Fibroblast of lung (primary cell): ENCODE measurements at regions not wholly inside any gene's neighbourhood (a gene's known extent, or its start where the extent isn't known, plus 50 kb on each side); places are given as distances from the start of the nearest gene placed in this dataset.

Experiments used
- DNase-seq, 2 donors: peaks; one replicate each; pipeline versions ENCODE4 v3.0.0 to v3.0.0-alpha.2; 2010; ENCODE audit warnings: low read depth in 2 of 2
- H2AFZ ChIP-seq: 2 replicates; pipeline ENCODE4 v1.5.1; 2012; ENCODE audit warnings: low read length, control low read depth, inconsistent platforms
- H3K27ac ChIP-seq: 2 replicates; pipeline ENCODE4 v1.5.1; 2011; ENCODE audit warnings: low read length, control low read depth; ENCODE audit not compliant: insufficient read depth
- H3K27me3 ChIP-seq: 2 replicates; pipeline ENCODE4 v1.5.1; 2011; ENCODE audit warnings: mild to moderate bottlenecking, low read length; ENCODE audit not compliant: control insufficient read depth, insufficient read depth
- H3K36me3 ChIP-seq: 2 replicates; pipeline ENCODE4 v1.5.1; 2011; ENCODE audit warnings: low read length; ENCODE audit not compliant: control insufficient read depth, insufficient read depth
- H3K4me1 ChIP-seq: 2 replicates; pipeline ENCODE4 v1.5.1; 2011; ENCODE audit warnings: low read length; ENCODE audit not compliant: control insufficient read depth, insufficient read depth; ENCODE audit errors: extremely low read depth
- H3K4me2 ChIP-seq: 2 replicates; pipeline ENCODE4 v1.5.1; 2011; ENCODE audit warnings: low read length, control low read depth; ENCODE audit not compliant: insufficient read depth; ENCODE audit errors: extremely low read depth
- H3K4me3 ChIP-seq, 4 experiments: fragments of 200-600 bp in 1 of 4; sonication (generic) in 1 of 4; replicated peaks in 1 of 4; 2 replicates each; pipeline ENCODE4 v1.5.1; 2011 to 2016; ENCODE audit warnings: low read length in 4 of 4, low read depth in 3 of 4, mild to moderate bottlenecking in 3 of 4, control low read depth in 2 of 4, inconsistent platforms in 1 of 4, mixed read lengths in 1 of 4; ENCODE audit not compliant: insufficient read depth in 1 of 4; ENCODE audit errors: control extremely low read depth in 1 of 4
- H3K79me2 ChIP-seq: 2 replicates; pipeline ENCODE4 v1.5.1; 2012; ENCODE audit warnings: mild to moderate bottlenecking, low read length, inconsistent platforms; ENCODE audit not compliant: control insufficient read depth, insufficient read depth
- H3K9ac ChIP-seq: 2 replicates; pipeline ENCODE4 v1.5.1; 2011; ENCODE audit warnings: mild to moderate bottlenecking, low read length, control low read depth; ENCODE audit not compliant: insufficient read depth
- H3K9me3 ChIP-seq: 2 replicates; pipeline ENCODE4 v1.5.1; 2012; ENCODE audit warnings: low read depth, low read length; ENCODE audit not compliant: control insufficient read depth, insufficient read depth
- H4K20me1 ChIP-seq: 2 replicates; pipeline ENCODE4 v1.5.1; 2011; ENCODE audit warnings: low read length; ENCODE audit not compliant: control insufficient read depth, insufficient read depth; ENCODE audit errors: extremely low read depth
- EZH2 ChIP-seq: IDR thresholded peaks from 2 replicates; pipeline ENCODE4 v1.5.1; 2012; ENCODE audit warnings: low read length, control low read depth, mild to moderate bottlenecking; ENCODE audit errors: missing control alignments
- TF ChIP-seq, protein P1 (sequence below), 2 donors: IDR thresholded peaks in 1 of 2; conservative IDR thresholded peaks in 1 of 2; 1 replicate in 1 of 2; 2 replicates in 1 of 2; pipeline ENCODE4 v1.5.1; 2011 to 2012; ENCODE audit warnings: low read length in 2 of 2, control low read depth in 1 of 2, inconsistent platforms in 1 of 2, low read depth in 1 of 2, mild to moderate bottlenecking in 1 of 2

GRCh38 chr12:76190299-76190698, 105.8 kb upstream of the NAP1L1 start:
- no peak overlapping the region for H3K4me2 ChIP-seq
- H3K27me3 ChIP-seq: no peaks in the 10 kb centered on the region
- no peak overlapping the region for H3K9ac ChIP-seq
- no peaks in the 10 kb centered on the region for H3K79me2 ChIP-seq
- H4K20me1 ChIP-seq: no peaks in the 10 kb centered on the region
- no peak for DNase-seq
- H3K4me3 ChIP-seq: no peak overlapping the region
- no peak for TF ChIP-seq EZH2
- TF ChIP-seq, protein P1, sequence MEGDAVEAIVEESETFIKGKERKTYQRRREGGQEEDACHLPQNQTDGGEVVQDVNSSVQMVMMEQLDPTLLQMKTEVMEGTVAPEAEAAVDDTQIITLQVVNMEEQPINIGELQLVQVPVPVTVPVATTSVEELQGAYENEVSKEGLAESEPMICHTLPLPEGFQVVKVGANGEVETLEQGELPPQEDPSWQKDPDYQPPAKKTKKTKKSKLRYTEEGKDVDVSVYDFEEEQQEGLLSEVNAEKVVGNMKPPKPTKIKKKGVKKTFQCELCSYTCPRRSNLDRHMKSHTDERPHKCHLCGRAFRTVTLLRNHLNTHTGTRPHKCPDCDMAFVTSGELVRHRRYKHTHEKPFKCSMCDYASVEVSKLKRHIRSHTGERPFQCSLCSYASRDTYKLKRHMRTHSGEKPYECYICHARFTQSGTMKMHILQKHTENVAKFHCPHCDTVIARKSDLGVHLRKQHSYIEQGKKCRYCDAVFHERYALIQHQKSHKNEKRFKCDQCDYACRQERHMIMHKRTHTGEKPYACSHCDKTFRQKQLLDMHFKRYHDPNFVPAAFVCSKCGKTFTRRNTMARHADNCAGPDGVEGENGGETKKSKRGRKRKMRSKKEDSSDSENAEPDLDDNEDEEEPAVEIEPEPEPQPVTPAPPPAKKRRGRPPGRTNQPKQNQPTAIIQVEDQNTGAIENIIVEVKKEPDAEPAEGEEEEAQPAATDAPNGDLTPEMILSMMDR (conservative IDR thresholded peaks at IDR 0.05 in 1 of 2, IDR thresholded peaks at IDR 0.05 in 1 of 2; ENCODE audit: low read depth in 1 of 2, low read length in 2 of 2): no peak
- no peak overlapping the region for H2AFZ ChIP-seq
- H3K36me3 ChIP-seq: no peaks in the 10 kb centered on the region
- H3K9me3 ChIP-seq: no peaks in the 10 kb centered on the region
- H3K27ac ChIP-seq: no peak overlapping the region
- H3K4me1 ChIP-seq: no peaks in the 10 kb centered on the region

DNA sequence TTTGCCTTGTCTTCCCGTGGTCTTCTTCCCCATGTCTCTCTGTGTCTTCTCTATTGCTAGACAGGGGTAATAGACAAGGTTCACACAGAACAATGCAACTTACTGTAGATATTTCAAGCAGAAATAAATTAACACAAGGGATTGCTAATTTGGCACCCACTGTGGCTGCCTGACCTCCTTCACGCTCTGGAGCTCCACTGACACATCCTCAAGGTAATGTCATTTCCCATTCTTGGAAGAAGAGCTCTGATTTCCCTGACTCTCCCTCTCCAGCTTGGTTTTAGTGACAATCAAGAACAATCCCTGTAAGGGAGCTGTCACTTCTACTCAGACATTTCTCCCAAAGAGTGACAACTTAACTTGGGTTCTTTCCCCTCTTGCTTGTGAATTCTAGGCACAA, 105.4 kb upstream of the NAP1L1 start:
- Histone ChIP-seq H2AFZ (no peak overlapping the region), H4K20me1 (no peaks in the 10 kb centered on the region), H3K9ac (no peak overlapping the region), H3K4me2 (no peak overlapping the region), H3K4me1 (no peaks in the 10 kb centered on the region), H3K36me3 (no peaks in the 10 kb centered on the region), H3K4me3 (no peak overlapping the region), H3K27me3 (no peaks in the 10 kb centered on the region), H3K27ac (no peak overlapping the region), H3K79me2 (no peaks in the 10 kb centered on the region), H3K9me3 (no peaks in the 10 kb centered on the region)
- TF ChIP-seq, protein P1 (conservative IDR thresholded peaks at IDR 0.05 in 1 of 2, IDR thresholded peaks at IDR 0.05 in 1 of 2; ENCODE audit: low read depth in 1 of 2, low read length in 2 of 2): no peak
- TF ChIP-seq EZH2: no peak
- no peak for DNase-seq

DNA sequence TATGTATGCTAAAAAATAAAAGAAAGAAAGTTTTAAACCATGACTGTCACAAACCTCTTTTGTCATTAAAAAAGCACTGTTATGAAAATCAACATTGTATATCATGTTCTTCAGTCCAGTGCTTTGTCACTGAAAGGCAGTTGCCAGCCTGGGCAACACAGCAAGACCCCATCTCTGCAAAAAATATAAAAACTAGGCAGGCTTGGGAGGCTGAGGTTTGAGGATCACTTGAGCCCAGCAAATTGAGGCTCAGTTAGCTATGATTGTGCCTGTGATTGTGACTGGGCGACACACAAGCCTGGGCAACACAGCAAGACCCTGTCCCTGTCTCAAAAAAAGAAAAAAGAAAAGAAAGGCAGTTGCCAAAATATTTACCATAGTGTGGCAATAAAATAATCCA, 102.7 kb upstream of the NAP1L1 start:
- TF ChIP-seq EZH2: no peak
- Histone ChIP-seq H3K4me1 (peaks cover 2% of the 10 kb centered on the region), H3K36me3 (no peaks in the 10 kb centered on the region), H3K4me3 (no peak overlapping the region), H4K20me1 (no peaks in the 10 kb centered on the region), H3K9ac (no peak overlapping the region), H2AFZ (no peak overlapping the region), H3K27ac (no peak overlapping the region), H3K9me3 (no peaks in the 10 kb centered on the region), H3K79me2 (no peaks in the 10 kb centered on the region), H3K4me2 (no peak overlapping the region), H3K27me3 (no peaks in the 10 kb centered on the region)
- no peak for DNase-seq
